GDM1 (cell line): ENCODE measurements at regions not wholly inside any gene's neighbourhood (a gene's known extent, or its start where the extent isn't known, plus 50 kb on each side); places are given as distances from the start of the nearest gene placed in this dataset.
"Not testable (repeated sequence)": the region's sequence is repeated elsewhere in the genome, so short reads cannot be mapped to it uniquely, and the experiment has no call there.

Experiments used
- DNase-seq: peaks from one replicate; lab custom pipeline; 2025; lab: John Stamatoyannopoulos, UW

- DNase-seq: no peak
Observed at GRCh38 chr9:26789959-26790358, 102.6 kb downstream of the CAAP1 start.

- DNase-seq: no peak
Observed at GRCh38 chr9:26786564-26786963, 106.0 kb downstream of the CAAP1 start.

- no peak for DNase-seq
Observed at GRCh38 chr9:26782899-26783298, 109.7 kb downstream of the CAAP1 start.

- DNase-seq: no peak
Observed at GRCh38 chr9:26781906-26782305, 110.7 kb downstream of the CAAP1 start.

GRCh38 chr9:26780307-26780706 is 112.3 kb downstream of the CAAP1 start:
- DNase-seq: not testable (repeated sequence)

GRCh38 chr9:26779062-26779461 is 113.5 kb downstream of the CAAP1 start:
- no peak for DNase-seq

GRCh38 chr9:26775391-26775790 is 117.2 kb downstream of the CAAP1 start:
- no peak for DNase-seq

GRCh38 chr9:26773056-26773455 is 119.5 kb downstream of the CAAP1 start:
- no peak for DNase-seq

GRCh38 chr9:26770821-26771220 is 121.8 kb downstream of the CAAP1 start:
- DNase-seq: no peak

GRCh38 chr9:26768145-26768544 is 124.5 kb downstream of the CAAP1 start:
- DNase-seq: no peak

- DNase-seq: no peak
Observed at GRCh38 chr9:26760675-26761074, 131.9 kb downstream of the CAAP1 start.

GRCh38 chr9:26758655-26759054 is 133.9 kb downstream of the CAAP1 start:
- DNase-seq: no peak

GRCh38 chr9:26756881-26757280 is 135.7 kb downstream of the CAAP1 start:
- no peak for DNase-seq

- DNase-seq: no peak
Observed at GRCh38 chr9:26755476-26755875, 137.1 kb downstream of the CAAP1 start.

- DNase-seq: no peak
Observed at GRCh38 chr9:26754509-26755164, 138.0 kb downstream of the CAAP1 start.

GRCh38 chr9:26753971-26754370 is 138.6 kb downstream of the CAAP1 start:
- no peak for DNase-seq

GRCh38 chr9:26750162-26750561 is 142.4 kb downstream of the CAAP1 start:
- DNase-seq: no peak

GRCh38 chr9:26748449-26749058 is 144.0 kb downstream of the CAAP1 start:
- DNase-seq: no peak

GRCh38 chr9:26747611-26748010 is 145.0 kb downstream of the CAAP1 start:
- DNase-seq: no peak

GRCh38 chr9:26746357-26747072 is 146.1 kb downstream of the CAAP1 start:
- DNase-seq: no peak

GRCh38 chr9:26745111-26745510 is 147.5 kb downstream of the CAAP1 start:
- no peak for DNase-seq

GRCh38 chr9:26744191-26744965 is 148.2 kb downstream of the CAAP1 start:
- no peak for DNase-seq
